Cardiac septum (tissue), 1 donor: ENCODE measurements at regions not wholly inside any gene's neighbourhood (a gene's known extent, or its start where the extent isn't known, plus 50 kb on each side); places are given as distances from the start of the nearest gene placed in this dataset.
"Not testable (repeated sequence)": the region's sequence is repeated elsewhere in the genome, so short reads cannot be mapped to it uniquely, and the experiment has no call there.

Experiments
- DNase-seq: peaks from one replicate; pipeline ENCODE4 v3.0.0-alpha.2; 2020; ENCODE audit warnings: low spot score
- intact Hi-C: fragments of 100-400 bp; cut with DNase I; formaldehyde crosslinking; loops from one replicate; pipeline ENCODE4 v1.14.0; 2022
- donor health status: DM: no; HTN: no; CAD: no.

DNA sequence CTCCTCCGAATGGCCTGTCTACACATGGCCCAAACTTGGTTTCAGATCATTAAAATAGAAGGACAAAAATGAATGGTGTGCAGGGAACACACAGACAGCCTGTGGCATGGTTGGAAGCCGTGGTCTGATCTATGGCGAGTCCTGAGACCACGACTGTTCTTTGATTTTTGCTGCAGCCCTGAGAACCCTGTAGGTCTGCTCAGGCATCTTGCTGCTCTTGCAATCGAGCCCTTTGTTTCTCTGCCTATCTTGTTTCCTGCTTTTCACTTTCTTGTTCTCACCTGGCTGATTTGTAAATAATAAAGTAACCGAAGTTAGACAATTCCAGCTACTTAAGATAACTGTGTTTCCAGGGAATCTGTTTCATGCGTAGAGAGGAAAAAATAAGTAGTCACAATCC, 54.1 kb upstream of the NBPF9 start:
- DNase-seq, intact Hi-C loops: not testable (repeated sequence)

DNA sequence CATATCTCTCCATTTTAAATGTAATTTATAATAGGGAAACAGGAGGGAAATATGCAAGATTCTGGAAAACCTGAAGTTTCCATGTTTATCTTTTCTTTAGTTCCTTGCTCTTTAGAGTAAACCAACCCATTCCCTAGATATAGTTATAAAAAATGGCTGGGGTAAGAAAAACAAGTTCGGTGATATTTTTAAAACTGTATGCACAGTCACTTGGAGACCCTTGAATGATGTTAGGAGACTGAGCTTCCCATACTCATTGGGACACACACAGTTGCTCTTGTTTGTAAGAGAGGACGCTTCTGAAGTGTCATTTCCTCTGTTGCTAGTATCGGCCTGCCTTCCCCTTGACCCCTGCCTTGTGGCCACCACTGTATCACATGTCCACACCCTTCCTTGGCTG, 55.0 kb upstream of the NBPF9 start:
- intact Hi-C loops, DNase-seq: not testable (repeated sequence)

DNA sequence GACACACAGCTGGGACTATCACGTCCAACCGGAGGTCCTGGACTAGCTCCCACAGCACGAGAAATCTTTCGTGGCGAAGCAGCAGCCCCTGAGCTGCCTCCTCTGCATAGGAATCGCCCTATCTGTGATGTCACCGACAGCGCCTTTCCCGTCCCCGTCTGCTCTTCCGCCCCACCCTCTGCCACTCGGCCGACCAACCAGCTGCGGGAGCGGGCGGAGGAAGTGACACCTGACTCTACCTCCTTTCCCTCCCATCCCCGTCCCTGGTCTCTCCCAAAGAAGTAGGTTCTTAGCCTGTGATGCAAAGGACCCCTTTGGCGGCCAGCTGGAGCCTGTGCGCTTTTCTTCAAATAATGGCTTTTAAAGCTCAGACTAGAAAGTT, 59.7 kb upstream of the NBPF9 start:
- intact Hi-C loops, DNase-seq: not testable (repeated sequence)

DNA sequence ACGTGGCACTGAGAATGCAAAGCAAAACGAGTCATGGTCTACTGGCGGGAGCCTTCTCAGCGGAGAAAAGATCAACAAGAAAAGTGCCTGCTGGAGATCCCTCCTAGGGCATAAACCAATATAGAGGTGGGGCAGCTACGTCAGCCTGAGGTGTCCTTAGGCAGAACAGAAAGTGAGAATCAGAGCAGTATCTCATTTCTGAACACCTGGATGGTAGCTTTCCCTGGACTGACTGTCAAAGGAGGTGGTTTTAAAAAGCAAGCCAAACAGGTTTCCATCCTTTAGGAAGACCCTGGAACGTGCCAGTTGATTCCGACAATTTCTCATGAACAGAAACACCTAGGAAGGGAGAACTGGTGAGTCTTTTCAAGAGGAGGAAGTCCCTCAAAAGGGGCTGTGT, 71.4 kb upstream of the NBPF9 start:
- DNase-seq, intact Hi-C loops: not testable (repeated sequence)

DNA sequence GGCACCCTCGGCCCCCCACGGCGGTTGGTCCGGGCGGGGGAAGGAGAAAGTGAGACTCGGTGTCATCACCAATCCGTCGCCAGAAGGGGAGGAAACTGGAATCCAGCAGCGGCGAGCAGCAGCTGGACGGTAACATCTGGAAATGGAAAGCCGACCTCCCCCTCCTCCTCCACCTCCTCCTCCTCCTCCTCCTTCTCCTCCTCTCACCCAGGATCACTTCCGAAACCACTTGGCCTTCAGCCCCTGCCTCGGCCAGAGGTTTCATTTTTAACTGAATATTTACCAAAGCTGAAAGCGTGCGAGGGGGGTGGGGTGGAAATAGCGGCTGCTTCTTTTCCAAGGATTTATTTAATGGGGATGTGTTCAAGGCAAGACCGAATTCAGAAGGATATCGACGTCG, 72.5 kb upstream of the NBPF9 start:
- DNase-seq = peak; percentile 64
- intact Hi-C loops = not testable (repeated sequence)

DNA sequence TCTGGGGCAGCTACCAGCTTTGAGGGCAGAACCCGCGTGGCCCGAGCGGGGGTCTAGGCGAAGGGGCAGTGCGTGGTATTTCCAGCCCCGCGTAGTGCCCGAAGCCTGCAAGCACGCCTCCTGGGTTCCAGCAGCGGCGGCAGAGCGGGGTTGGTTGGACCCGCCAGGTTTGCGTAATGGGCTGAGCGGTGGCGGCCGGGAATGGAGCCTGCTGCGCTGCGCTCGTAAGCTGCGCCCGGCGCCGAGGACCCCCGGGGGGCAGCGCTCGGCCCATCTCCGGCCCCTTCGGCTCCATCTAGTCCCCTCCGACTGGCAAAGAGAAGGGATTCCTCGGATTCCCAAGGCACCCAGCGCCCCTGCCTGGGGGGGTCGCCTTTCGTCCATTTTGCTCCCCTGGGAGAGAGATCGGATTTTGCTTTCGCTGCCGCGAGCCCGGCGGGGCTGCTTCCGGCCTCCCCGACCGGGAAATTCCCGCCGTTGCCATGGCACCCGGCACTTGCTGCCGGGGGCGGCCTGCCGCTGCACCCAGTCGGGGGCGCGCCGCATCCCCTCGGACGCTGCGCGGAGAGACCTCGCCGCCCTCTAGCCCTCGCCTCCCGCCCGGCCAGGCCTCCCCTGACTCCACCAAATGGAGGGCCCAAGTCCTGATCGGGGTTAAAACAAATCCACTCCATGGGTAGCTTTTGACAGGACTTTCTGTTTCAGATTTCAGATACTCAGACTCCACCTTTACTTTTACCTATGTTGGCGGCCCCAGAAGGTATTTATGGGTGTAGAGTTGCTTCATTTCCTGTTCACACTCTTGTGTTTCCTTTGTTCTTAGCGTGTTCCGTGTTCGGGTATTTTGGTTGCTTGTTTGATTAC, 73.3 kb upstream of the NBPF9 start:
- peak; percentile 78 for DNase-seq
- intact Hi-C loops = not testable (repeated sequence)

DNA sequence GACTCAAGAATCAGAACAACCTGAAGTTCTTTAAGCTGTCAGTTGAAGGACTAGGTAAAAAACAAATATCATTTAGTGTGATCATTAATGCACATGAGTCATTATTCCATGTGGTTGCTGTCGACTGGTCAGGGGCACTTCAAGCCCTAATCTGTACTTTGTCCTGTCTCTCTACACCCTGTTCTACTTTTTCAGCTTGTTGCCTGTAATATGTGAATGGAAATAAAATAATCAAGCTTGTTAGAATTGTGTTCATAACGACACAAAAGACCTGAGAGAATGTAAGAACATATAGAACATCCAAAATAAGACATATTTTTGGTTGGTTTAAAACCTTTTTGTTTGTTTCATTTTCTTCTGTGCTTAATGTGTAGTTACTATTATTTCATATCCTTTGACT, 87.4 kb upstream of the NBPF9 start:
- intact Hi-C loops, DNase-seq: not testable (repeated sequence)

DNA sequence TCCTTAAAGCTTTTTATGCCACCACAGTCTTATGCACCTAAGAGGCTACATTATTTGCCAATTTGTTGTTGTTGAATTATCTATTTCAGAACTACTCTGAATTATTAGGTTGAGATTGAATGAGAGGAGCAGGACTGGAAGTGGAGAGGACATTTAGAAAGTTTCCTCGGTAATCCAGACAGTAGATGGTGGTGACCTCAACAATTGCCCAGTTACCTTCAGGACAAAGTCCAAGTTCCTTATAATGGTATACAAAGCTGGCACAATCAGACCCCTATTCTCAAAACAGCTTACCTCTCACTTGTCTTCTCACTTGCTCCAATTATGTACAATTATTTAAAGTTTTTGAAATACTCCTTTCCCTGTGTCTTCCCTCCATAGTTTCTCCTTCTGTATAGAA, 93.3 kb upstream of the NBPF9 start:
- DNase-seq, intact Hi-C loops: not testable (repeated sequence)

DNA sequence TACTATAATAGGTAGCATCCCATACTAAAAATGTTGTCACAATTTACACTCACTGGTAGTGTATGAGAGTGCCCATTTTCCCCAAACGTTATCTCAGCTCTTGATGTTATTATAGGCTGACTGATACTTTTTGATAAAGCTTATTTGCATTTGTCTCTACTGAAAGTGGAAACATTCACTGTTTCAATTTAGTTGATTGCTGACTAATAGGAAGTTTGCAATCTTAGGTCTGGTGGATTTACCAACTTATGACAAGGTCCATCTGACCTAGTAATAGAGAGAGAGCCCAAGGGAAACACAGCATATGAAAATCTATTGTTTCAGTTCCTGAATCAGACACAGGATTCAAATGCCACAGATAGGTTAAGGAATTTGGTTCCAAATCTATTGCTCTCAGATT, 97.2 kb upstream of the NBPF9 start:
- intact Hi-C loops, DNase-seq: not testable (repeated sequence)

DNA sequence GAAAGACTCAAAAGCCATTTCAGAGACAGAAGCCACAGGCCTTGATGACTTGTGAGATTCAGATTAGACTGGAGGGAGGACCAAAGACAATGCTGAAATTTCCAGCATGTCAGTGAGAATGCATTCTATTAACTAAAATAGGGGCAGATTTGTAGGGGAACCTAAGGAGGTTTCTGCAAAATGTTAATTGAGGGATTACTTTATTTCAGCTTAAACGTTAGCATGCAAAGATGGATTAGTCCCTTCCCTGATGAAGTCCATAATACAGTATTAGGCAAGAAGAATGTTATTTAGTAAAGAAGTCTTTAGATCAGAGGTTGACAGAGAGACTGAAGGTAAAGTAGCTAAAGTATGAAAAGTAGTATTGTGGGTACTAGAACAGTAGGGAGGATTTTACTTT, 98.9 kb upstream of the NBPF9 start:
- intact Hi-C loops, DNase-seq: not testable (repeated sequence)

DNA sequence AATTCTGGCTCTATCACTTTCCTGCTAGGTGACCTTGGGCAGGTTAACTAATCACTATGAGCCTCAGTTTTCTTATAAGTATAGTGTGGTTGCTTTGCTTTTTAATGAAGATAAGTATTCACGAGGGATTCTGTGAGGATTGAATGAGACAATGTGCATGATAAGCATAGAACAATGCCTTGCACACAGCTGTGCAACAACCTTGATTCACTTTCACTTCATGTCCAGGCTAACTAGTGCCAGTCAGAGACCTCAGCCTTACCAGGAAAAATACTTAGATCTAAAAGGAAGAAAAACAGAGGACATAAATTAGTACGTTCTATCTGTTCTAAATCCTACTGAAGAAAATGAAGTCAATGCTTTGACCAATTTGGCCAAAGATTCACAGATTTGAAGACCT, 101.0 kb upstream of the NBPF9 start:
- intact Hi-C loops, DNase-seq: not testable (repeated sequence)

DNA sequence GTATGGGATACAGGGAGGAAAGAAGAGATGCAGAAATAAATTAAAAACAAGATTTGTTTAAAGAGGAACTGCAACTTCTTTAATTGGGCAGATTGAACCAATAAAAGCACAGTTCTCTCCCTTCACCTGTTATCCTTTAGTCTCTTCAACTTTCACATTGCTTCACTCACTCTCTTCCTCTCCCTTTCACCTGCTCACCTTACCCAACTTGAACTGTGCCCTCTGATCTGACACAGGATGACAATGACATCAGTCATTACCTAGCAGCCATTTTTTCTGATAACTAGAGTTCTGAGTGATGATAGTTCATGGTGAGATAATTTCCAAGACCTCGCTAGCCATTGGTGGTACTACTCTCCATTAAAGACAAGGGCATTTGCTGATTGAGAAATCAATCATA, 105.5 kb upstream of the NBPF9 start:
- intact Hi-C loops, DNase-seq: not testable (repeated sequence)

DNA sequence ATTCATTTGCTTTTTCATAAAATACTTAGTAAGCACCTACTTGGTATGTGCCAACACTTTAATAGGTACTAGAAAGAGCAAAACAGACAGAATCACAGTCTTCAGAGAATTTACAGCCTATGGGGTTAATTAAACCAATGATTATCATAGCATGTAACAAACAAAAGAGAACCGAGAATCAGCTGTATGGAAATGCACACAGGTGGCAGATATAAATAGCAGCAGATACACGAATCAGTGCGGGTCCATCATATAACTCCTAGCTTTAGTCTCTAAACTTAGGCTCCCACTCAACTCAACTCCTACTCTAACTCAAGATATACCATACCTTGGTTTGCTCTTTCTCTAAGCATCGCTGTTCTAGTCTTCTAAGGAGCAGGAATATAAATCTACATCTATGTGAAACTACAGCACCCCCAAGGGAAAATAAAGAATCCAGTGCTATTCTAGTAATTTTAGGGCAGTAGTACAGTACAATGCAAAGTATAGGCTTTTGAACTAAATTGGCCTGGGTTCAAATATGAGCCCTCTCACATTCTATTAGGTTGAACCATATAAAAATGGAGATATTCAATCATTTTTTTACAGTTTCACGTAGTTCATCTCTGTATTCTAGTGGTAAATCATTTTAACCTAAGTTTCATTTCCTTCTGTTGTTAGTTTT, 108.5 kb upstream of the NBPF9 start:
- DNase-seq, intact Hi-C loops: not testable (repeated sequence)

DNA sequence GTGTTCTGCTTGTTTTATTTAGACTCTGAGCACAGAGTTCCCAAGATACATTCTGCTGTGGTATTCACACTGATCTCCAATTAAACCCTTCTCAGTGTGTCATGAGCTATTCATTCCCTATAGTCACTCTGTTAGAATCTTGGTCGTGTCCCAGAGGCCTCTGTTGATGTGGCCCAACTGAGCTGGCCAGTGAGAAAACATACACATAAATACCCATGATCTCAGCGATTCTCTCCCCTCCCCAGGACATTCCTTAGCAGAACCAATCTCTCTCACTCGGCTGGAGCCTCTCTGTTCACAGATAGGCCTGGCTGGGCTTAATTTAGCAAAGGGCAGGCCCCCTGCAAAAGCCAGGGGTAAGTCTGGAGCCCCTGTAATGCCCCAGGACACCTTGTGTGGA, 109.6 kb upstream of the NBPF9 start:
- intact Hi-C loops = not testable (repeated sequence)

DNA sequence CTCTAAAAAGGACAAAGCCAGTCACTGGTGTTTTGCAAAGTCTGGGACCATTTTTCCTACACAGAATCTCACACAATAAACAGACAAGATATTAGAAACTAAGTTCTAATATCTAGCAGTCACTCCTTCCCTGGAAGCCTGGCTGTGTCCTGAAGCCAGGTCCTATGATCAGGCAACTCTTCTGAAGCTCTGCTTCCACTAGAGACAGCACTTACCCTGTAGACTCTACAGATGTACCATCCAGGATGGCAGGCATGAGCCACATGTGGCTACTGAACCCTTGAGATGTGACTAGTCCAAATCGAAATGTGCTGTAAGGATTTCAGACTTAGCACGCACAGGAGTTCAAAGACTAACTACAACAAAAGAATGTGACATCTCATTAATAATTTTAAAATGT, 110.3 kb upstream of the NBPF9 start:
- intact Hi-C loops, DNase-seq: not testable (repeated sequence)

More for the DNA sequence above, 109.6 kb upstream of the NBPF9 start:
- not testable (repeated sequence) for DNase-seq

DNA sequence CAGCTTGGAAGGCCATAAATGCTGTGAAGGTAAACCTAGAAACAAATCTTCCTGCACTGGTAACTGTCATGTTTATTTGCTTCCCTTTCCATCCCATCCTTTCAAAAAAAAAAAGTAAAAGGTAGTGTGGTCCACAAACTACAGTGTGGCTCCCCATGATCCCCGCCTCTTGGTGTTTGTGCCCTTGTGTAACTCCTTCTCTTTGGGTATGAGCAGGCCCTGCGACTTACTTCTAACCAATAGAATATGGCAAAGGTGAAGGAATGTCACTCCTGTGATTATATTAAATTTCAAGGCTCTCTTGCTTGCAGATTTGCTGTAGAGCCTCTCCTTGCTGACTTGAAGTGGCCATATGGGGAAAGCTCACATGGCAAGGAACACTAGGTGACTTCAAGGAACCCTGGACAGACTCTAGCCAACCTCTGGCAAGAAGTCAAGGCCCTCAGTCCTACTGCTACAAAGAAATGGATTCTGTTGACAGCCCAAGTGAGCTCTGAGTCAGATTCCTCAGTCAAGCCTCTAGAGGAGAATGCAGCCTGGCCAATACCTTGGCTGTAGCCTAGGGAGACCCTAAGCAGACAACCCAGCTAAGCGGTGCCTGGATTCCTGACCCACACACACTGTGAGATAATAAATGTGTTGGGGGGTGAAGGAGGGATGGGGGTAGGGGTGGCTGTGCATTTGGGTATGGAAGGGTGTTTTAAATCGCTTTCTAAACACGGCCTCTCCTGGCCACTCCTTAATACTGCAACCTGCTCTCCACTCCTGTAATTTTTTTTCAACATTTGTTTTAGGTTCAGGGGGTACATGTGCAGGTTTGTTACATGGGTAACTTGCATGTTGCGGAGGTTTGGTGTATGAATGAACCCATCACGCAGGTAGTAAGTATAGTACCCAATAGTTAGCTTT, 115.0 kb upstream of the NBPF9 start:
- DNase-seq = peak; percentile 6
- intact Hi-C loops = not testable (repeated sequence)

DNA sequence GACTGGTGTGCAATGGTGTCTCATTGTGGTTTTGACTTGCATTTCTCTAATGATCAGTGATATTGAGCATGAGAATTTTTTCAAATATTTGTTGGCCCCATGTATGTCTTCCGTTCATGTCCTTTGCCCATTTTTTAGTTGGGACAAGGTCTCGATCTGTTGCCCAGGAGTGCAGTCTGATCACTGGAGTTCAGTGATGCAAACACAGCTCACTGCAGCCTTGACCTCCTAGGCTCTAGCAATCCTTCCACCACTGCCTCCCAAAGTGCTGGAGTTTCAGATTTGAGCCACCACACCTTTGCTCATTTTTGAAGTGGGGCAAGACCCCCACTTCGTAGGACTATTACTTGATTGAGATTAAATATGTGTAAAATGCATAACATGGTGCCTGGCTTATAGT, 116.2 kb upstream of the NBPF9 start:
- DNase-seq, intact Hi-C loops: not testable (repeated sequence)

DNA sequence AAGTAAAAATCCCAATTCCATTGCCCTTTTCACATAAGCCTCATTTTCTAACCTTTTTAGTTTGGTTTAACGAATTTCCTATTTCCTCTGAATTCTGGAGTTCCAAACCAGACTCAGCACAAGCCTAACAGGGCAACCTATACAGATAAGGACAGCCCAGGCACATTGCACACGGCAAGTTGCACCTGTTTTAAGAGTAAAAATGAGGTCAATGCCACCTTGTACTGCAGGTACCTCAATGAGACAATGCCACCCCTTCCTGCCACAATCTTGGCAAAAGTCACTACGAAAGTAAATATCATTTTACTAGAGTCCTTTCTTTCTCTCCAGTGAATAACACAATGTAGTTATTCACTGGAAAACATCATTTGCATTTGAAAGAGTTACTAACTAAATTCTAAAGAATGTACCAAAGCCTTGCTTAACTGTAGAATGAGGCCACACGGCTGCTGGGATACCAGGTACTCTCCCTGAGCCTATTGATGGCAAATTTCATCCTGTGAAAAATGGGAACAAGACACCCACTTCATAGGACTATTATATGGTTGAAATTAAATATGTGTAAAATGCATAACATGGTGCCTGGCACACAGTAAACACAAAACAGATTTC, 117.2 kb upstream of the NBPF9 start:
- intact Hi-C loops, DNase-seq: not testable (repeated sequence)

DNA sequence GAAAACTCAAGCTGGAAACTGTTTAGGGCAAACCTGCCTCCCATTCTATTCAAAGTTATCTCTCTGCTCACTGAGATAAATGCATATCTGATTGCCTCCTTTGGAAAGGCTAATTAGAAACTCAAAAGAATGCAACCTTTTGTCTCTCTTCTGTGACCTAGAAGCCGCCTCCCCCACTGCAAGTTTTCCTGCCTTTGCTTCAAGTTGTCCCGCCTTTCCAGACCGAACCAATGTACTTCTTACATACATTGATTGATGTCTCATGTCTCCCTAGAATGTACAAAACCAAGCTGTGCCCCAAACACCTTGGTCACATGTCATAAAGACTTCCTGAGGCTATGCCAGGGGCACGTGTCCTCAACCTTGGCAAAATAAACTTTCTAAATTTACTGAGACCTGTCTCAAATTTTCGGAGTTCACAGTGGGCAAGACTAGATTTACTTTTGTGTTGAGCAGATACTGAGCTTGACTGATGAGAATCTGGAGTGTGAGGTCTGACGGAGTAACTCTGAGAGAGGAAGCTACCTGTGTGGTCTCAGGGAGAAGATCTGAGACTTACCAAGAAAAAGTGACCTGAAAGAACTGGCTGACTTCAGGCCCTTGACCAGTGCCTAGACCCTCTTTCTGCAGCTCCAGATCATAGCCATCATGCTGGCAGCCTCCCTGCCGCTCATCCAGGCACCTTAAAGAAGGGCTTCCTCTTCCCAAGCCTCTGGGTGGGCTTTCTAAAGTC, 124.7 kb upstream of the NBPF9 start:
- peak; percentile 10 for DNase-seq
- intact Hi-C loops = not testable (repeated sequence)
